RWPE2 (cell line): ENCODE measurements at regions not wholly inside any gene's neighbourhood (a gene's known extent, or its start where the extent isn't known, plus 50 kb on each side); places are given as distances from the start of the nearest gene placed in this dataset.

Experiments used
- ATAC-seq: fragments of 200-7000 bp; cut with Tn5 transposase; 3 replicates; pipeline ENCODE4 v1.9.1; 2021; ENCODE audit warnings: low read depth
- DNase-seq: peaks from one replicate; pipeline ENCODE4 v3.0.0-alpha.2; 2020; ENCODE audit warnings: low spot score
- H3K27ac ChIP-seq: fragments of 450-650 bp; 2 replicates; pipeline ENCODE4 v1.5.1; 2017; ENCODE audit warnings: mild to moderate bottlenecking; ENCODE audit not compliant: poor library complexity, severe bottlenecking
- H3K27me3 ChIP-seq: fragments of 250-450 bp; sonication (Bioruptor Pico); 2 replicates; pipeline ENCODE4 v1.5.1; 2021; ENCODE audit warnings: mild to moderate bottlenecking, moderate library complexity; ENCODE audit not compliant: insufficient read depth, poor library complexity, severe bottlenecking
- H3K36me3 ChIP-seq: fragments of 250-450 bp; sonication (Bioruptor Pico); 2 replicates; pipeline ENCODE4 v1.5.1; 2020; ENCODE audit warnings: low read depth, mild to moderate bottlenecking, moderate library complexity
- H3K4me1 ChIP-seq: fragments of 250-450 bp; sonication (Bioruptor Pico); 2 replicates; pipeline ENCODE4 v1.5.1; 2021; ENCODE audit warnings: mild to moderate bottlenecking, moderate library complexity; ENCODE audit not compliant: insufficient read depth, poor library complexity, severe bottlenecking
- H3K4me3 ChIP-seq: fragments of 250-450 bp; sonication (Bioruptor Pico); 2 replicates; pipeline ENCODE4 v1.5.1; 2021; ENCODE audit warnings: mild to moderate bottlenecking, moderate library complexity; ENCODE audit not compliant: severe bottlenecking
- H3K9me3 ChIP-seq: fragments of 250-450 bp; sonication (Bioruptor Pico); 2 replicates; pipeline ENCODE4 v1.5.1; 2021; ENCODE audit warnings: mild to moderate bottlenecking, moderate library complexity; ENCODE audit not compliant: severe bottlenecking
- CTCF ChIP-seq: fragments of 450-650 bp; IDR thresholded peaks from one replicate; pipeline ENCODE4 v1.5.1; 2017; ENCODE audit warnings: mild to moderate bottlenecking, moderate library complexity; ENCODE audit not compliant: poor library complexity, severe bottlenecking

- Histone ChIP-seq H3K27me3 (no peaks in the 10 kb centered on the region), H3K4me1 (no peaks in the 10 kb centered on the region), H3K36me3 (peaks cover 10% of the 10 kb centered on the region), H3K4me3 (no peak overlapping the region), H3K27ac (no peak overlapping the region), H3K9me3 (no peaks in the 10 kb centered on the region)
- ATAC-seq: no peak
- no peak for DNase-seq
- TF ChIP-seq CTCF: no peak
Observed at GRCh38 chr6:144728804-144729203, 443.7 kb downstream of the UTRN start.

GRCh38 chr6:144729502-144729901 is 444.4 kb downstream of the UTRN start:
- Histone ChIP-seq H3K27me3 (no peaks in the 10 kb centered on the region), H3K36me3 (peaks cover 10% of the 10 kb centered on the region), H3K9me3 (no peaks in the 10 kb centered on the region), H3K4me1 (no peaks in the 10 kb centered on the region), H3K27ac (no peak overlapping the region), H3K4me3 (no peak overlapping the region)
- no peak for TF ChIP-seq CTCF
- ATAC-seq (no peak), DNase-seq (no peak)

GRCh38 chr6:144730088-144730645 is 445.0 kb downstream of the UTRN start:
- H3K4me1 ChIP-seq: no peaks in the 10 kb centered on the region
- no peak overlapping the region for H3K4me3 ChIP-seq
- H3K36me3 ChIP-seq: peaks cover 10% of the 10 kb centered on the region
- H3K27ac ChIP-seq: no peak overlapping the region
- H3K9me3 ChIP-seq: no peaks in the 10 kb centered on the region
- ATAC-seq (no peak), DNase-seq (no peak)
- TF ChIP-seq CTCF: no peak
- H3K27me3 ChIP-seq: no peaks in the 10 kb centered on the region

GRCh38 chr6:144731229-144731628 is 446.1 kb downstream of the UTRN start:
- DNase-seq (no peak), ATAC-seq (no peak)
- Histone ChIP-seq H3K27me3 (no peaks in the 10 kb centered on the region), H3K36me3 (peaks cover 10% of the 10 kb centered on the region), H3K9me3 (no peaks in the 10 kb centered on the region), H3K4me1 (no peaks in the 10 kb centered on the region), H3K27ac (no peak overlapping the region), H3K4me3 (no peak overlapping the region)
- no peak for TF ChIP-seq CTCF

GRCh38 chr6:144736763-144737162 is 451.6 kb downstream of the UTRN start:
- no peaks in the 10 kb centered on the region for H3K9me3 ChIP-seq
- no peaks in the 10 kb centered on the region for H3K4me1 ChIP-seq
- DNase-seq (no peak), ATAC-seq (no peak)
- no peak overlapping the region for H3K27ac ChIP-seq
- H3K36me3 ChIP-seq: no peaks in the 10 kb centered on the region
- H3K4me3 ChIP-seq: no peak overlapping the region
- no peak for TF ChIP-seq CTCF
- H3K27me3 ChIP-seq: no peaks in the 10 kb centered on the region
